ENCODE measurements at regions not wholly inside any gene's neighbourhood (a gene's known extent, or its start where the extent isn't known, plus 50 kb on each side); places are given as distances from the start of the nearest gene placed in this dataset.
"Not testable (repeated sequence)": the region's sequence is repeated elsewhere in the genome, so short reads cannot be mapped to it uniquely, and the experiment has no call there.

DNA sequence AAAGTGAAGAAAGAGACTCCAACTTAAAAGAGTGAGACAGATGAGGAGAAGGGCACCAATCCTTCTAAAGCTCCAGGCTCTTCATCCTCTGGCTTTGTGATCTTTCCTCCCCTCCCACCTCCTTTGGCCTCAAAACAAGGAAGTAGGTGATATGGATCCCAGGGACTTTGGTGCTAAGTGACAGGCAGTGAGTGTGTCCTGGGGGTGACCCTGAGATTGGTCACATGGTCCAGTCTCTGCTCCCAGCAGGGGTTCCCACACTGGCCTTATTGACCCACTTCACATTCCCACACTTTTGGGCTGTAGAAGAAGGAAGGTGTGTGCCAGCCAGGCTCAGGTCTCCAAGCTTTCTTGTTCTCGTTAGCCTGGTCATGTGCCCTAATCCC is 401.2 kb upstream of the PROX1 start:
- no peaks in the 10 kb centered on the region for H3K79me2 ChIP-seq (ENCODE audit: insufficient read depth, low read length)
- no peak overlapping the region for H3K4me3 ChIP-seq (ENCODE audit: insufficient read depth, low read length)
- H3K4me2 ChIP-seq (ENCODE audit: insufficient read depth, low read length): no peak overlapping the region
- no peaks in the 10 kb centered on the region for H3K27me3 ChIP-seq (ENCODE audit: insufficient read depth, low read length)
- TF ChIP-seq, protein P1, sequence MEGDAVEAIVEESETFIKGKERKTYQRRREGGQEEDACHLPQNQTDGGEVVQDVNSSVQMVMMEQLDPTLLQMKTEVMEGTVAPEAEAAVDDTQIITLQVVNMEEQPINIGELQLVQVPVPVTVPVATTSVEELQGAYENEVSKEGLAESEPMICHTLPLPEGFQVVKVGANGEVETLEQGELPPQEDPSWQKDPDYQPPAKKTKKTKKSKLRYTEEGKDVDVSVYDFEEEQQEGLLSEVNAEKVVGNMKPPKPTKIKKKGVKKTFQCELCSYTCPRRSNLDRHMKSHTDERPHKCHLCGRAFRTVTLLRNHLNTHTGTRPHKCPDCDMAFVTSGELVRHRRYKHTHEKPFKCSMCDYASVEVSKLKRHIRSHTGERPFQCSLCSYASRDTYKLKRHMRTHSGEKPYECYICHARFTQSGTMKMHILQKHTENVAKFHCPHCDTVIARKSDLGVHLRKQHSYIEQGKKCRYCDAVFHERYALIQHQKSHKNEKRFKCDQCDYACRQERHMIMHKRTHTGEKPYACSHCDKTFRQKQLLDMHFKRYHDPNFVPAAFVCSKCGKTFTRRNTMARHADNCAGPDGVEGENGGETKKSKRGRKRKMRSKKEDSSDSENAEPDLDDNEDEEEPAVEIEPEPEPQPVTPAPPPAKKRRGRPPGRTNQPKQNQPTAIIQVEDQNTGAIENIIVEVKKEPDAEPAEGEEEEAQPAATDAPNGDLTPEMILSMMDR (IDR thresholded peaks at IDR 0.05; ENCODE audit: extremely low read depth, low read depth, low read length): no peak
- no peaks in the 10 kb centered on the region for H3K9me3 ChIP-seq (ENCODE audit: low read depth, low read length)
- no peak overlapping the region for H2AFZ ChIP-seq (ENCODE audit: low read length)
- no peak for DNase-seq (ENCODE audit: insufficient read length, low spot score, missing footprints)
- no peak overlapping the region for H3K27ac ChIP-seq (ENCODE audit: low read depth, low read length)
- H4K20me1 ChIP-seq (ENCODE audit: insufficient read depth, low read length): no peaks in the 10 kb centered on the region
- H3K4me1 ChIP-seq (ENCODE audit: insufficient read depth, low read length): no peaks in the 10 kb centered on the region
- no peaks in the 10 kb centered on the region for H3K36me3 ChIP-seq (ENCODE audit: insufficient read depth, low read length)

DNA sequence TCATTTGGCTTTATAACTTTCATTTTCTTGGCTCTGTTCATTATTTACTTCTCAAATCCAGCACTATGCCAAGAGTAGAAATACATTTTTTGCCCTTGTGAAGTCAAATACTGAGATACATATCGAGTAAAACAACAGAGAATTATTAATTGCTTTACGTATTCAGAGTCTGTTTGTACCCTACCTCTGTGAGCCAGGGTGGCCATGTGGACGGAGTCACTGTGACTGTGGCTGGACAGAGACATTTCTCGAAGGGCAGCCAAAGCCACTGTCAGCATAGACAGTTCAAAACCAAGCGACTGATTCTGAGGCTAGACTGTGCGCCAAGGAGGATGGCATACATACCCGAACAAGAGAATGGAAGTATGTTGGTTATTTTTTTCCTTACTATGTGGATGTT is 391.0 kb upstream of the PROX1 start:
- Histone ChIP-seq H3K4me1 (ENCODE audit: insufficient read depth, low read length) (no peaks in the 10 kb centered on the region), H3K36me3 (ENCODE audit: insufficient read depth, low read length) (no peaks in the 10 kb centered on the region), H3K27me3 (ENCODE audit: insufficient read depth, low read length) (no peaks in the 10 kb centered on the region), H3K4me2 (ENCODE audit: insufficient read depth, low read length) (no peak overlapping the region), H4K20me1 (ENCODE audit: insufficient read depth, low read length) (no peaks in the 10 kb centered on the region), H3K4me3 (ENCODE audit: insufficient read depth, low read length) (no peak overlapping the region), H3K27ac (ENCODE audit: low read depth, low read length) (no peak overlapping the region), H3K9me3 (ENCODE audit: low read depth, low read length) (no peaks in the 10 kb centered on the region), H2AFZ (ENCODE audit: low read length) (no peak overlapping the region), H3K79me2 (ENCODE audit: insufficient read depth, low read length) (no peaks in the 10 kb centered on the region)
- DNase-seq (ENCODE audit: insufficient read length, low spot score, missing footprints): no peak
- TF ChIP-seq, protein P1 (IDR thresholded peaks at IDR 0.05; ENCODE audit: extremely low read depth, low read depth, low read length): no peak

DNA sequence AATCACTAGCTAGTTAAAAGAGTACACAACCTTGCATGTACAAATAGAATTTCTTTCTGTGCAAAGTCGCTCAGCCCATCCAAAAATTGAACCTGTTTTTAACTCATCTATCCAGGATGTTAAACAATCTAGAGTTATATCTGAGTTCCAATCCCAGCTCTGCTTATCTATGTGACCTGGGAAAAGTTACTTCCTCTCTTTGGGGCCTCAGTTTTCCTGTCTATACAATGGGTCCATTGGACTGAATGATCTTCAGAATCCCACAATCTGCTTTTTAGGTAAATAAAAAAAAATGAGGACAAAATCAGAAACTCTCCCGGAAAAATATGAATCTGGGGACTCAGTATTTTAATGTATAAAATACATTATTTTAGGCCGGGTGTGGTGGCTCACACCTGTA is 389.5 kb upstream of the PROX1 start:
- Histone ChIP-seq H3K79me2 (ENCODE audit: insufficient read depth, low read length) (no peaks in the 10 kb centered on the region), H2AFZ (ENCODE audit: low read length) (no peak overlapping the region), H4K20me1 (ENCODE audit: insufficient read depth, low read length) (no peaks in the 10 kb centered on the region), H3K4me3 (ENCODE audit: insufficient read depth, low read length) (no peak overlapping the region), H3K27me3 (ENCODE audit: insufficient read depth, low read length) (no peaks in the 10 kb centered on the region), H3K36me3 (ENCODE audit: insufficient read depth, low read length) (no peaks in the 10 kb centered on the region), H3K4me2 (ENCODE audit: insufficient read depth, low read length) (no peak overlapping the region), H3K4me1 (ENCODE audit: insufficient read depth, low read length) (no peaks in the 10 kb centered on the region), H3K9me3 (ENCODE audit: low read depth, low read length) (no peaks in the 10 kb centered on the region), H3K27ac (ENCODE audit: low read depth, low read length) (no peak overlapping the region)
- DNase-seq (ENCODE audit: insufficient read length, low spot score, missing footprints): no peak
- TF ChIP-seq, protein P1 (IDR thresholded peaks at IDR 0.05; ENCODE audit: extremely low read depth, low read depth, low read length): no peak

DNA sequence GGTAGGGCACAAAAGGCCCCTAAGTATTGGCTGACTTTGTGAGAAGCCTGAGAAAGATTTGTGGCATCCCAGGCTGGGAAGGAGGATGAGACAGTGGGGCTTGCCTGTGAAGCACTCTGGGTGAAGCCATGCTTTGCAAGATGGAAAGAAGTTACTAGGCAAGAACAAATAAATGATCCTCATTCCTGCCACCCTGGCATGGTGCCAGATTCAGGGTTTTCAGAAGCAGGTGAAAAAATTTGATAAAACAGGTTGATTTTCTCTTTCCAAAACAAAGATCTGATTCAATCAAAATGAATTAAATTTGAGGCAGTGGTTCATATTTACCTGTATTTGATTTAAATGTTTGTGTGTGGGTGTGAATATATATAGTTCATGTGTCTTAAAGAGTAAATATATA is 386.9 kb upstream of the PROX1 start:
- Histone ChIP-seq H3K4me1 (ENCODE audit: insufficient read depth, low read length) (no peaks in the 10 kb centered on the region), H3K36me3 (ENCODE audit: insufficient read depth, low read length) (no peaks in the 10 kb centered on the region), H3K79me2 (ENCODE audit: insufficient read depth, low read length) (no peaks in the 10 kb centered on the region), H3K4me3 (ENCODE audit: insufficient read depth, low read length) (no peak overlapping the region), H3K4me2 (ENCODE audit: insufficient read depth, low read length) (no peak overlapping the region), H3K27me3 (ENCODE audit: insufficient read depth, low read length) (no peaks in the 10 kb centered on the region), H3K9me3 (ENCODE audit: low read depth, low read length) (no peaks in the 10 kb centered on the region), H4K20me1 (ENCODE audit: insufficient read depth, low read length) (no peaks in the 10 kb centered on the region), H3K27ac (ENCODE audit: low read depth, low read length) (no peak overlapping the region), H2AFZ (ENCODE audit: low read length) (no peak overlapping the region)
- no peak for DNase-seq (ENCODE audit: insufficient read length, low spot score, missing footprints)
- TF ChIP-seq, protein P1 (IDR thresholded peaks at IDR 0.05; ENCODE audit: extremely low read depth, low read depth, low read length): no peak

DNA sequence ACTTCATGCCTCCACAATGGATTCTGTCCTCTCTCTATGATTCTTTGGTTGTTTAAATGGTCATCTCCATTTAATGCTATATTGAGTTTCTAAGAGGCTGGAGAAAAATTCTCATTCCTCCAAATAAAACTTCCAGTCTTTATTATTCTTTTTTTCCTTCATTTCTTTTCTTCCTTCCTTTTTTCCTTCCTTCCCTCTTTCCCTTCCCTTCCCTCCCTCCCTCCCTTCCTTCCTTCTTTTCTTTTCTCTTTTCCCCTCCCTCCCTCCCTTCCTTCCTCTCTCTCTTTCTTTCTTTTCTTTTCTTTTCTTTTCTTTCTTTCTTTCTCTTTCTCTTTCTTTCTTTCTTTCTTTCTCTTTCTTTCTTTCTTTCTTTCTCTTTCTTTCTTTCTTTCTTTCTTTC is 386.1 kb upstream of the PROX1 start:
- H3K4me1 ChIP-seq (ENCODE audit: insufficient read depth, low read length); H3K9me3 ChIP-seq (ENCODE audit: low read depth, low read length); H4K20me1 ChIP-seq (ENCODE audit: insufficient read depth, low read length); H3K27ac ChIP-seq (ENCODE audit: low read depth, low read length); DNase-seq (ENCODE audit: insufficient read length, low spot score, missing footprints); H3K36me3 ChIP-seq (ENCODE audit: insufficient read depth, low read length); H2AFZ ChIP-seq (ENCODE audit: low read length); H3K4me2 ChIP-seq (ENCODE audit: insufficient read depth, low read length); H3K79me2 ChIP-seq (ENCODE audit: insufficient read depth, low read length); H3K27me3 ChIP-seq (ENCODE audit: insufficient read depth, low read length); H3K4me3 ChIP-seq (ENCODE audit: insufficient read depth, low read length): not testable (repeated sequence)
